OCI-LY1 (cell line): ENCODE measurements at regions not wholly inside any gene's neighbourhood (a gene's known extent, or its start where the extent isn't known, plus 50 kb on each side); places are given as distances from the start of the nearest gene placed in this dataset.

ENCODE experiments used
- EZH2 ChIP-seq: fragments of 200-600 bp; sonication (generic), shearing (Covaris generic); IDR thresholded peaks from 2 replicates; pipeline ENCODE4 v1.8.0; 2017; ENCODE audit warnings: borderline replicate concordance, mixed run types, mild to moderate bottlenecking, antibody characterized with exemption, low read length, moderate library complexity, mixed read lengths
- TF ChIP-seq, protein P1 (sequence below): fragments of 200-600 bp; sonication (generic), shearing (Covaris generic); IDR thresholded peaks from 2 replicates; pipeline ENCODE4 v1.5.1; 2017; ENCODE audit warnings: mild to moderate bottlenecking, antibody characterized with exemption, low read length, moderate library complexity, mixed read lengths

DNA sequence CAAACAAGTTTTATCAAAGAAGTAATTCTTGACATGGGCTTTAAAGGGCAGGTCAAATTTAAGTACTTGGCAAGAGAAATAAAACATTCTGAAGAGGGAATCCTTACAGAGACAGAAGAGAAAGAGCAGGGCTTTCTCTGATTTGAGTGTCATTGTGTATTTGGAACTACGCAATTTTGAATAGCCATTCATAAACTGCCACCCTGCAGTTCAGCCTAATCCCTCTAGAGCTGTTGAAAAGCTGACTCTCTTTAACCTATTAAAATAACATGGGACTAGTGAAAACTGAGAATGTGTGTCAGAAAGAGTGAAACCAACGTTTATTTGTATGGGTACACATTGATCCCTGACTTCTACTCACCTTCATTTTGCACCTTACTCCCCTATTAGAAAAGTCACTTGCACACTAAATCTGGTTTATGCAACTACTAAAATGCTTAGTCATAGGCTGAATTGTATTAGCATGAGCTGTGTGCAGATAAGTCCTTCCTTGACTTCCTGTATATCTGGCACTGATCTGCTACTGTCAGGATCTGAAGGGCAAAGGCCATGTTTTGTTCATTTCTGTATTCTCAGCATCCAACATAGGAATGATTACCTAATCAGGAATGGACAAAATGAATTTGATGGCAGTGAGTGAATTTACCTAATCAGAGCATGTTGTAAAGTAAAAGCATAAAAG is 458.9 kb downstream of the NOVA1 start:
- TF ChIP-seq, protein P1, sequence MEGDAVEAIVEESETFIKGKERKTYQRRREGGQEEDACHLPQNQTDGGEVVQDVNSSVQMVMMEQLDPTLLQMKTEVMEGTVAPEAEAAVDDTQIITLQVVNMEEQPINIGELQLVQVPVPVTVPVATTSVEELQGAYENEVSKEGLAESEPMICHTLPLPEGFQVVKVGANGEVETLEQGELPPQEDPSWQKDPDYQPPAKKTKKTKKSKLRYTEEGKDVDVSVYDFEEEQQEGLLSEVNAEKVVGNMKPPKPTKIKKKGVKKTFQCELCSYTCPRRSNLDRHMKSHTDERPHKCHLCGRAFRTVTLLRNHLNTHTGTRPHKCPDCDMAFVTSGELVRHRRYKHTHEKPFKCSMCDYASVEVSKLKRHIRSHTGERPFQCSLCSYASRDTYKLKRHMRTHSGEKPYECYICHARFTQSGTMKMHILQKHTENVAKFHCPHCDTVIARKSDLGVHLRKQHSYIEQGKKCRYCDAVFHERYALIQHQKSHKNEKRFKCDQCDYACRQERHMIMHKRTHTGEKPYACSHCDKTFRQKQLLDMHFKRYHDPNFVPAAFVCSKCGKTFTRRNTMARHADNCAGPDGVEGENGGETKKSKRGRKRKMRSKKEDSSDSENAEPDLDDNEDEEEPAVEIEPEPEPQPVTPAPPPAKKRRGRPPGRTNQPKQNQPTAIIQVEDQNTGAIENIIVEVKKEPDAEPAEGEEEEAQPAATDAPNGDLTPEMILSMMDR: no peak
- TF ChIP-seq EZH2: no peak
